ENCODE measurements at regions not wholly inside any gene's neighbourhood (a gene's known extent, or its start where the extent isn't known, plus 50 kb on each side); places are given as distances from the start of the nearest gene placed in this dataset. TPM values are rescaled to one million over a fixed set of nuclear protein-coding genes. Genes with fewer than 3 reads are reported as not detected.

DNA sequence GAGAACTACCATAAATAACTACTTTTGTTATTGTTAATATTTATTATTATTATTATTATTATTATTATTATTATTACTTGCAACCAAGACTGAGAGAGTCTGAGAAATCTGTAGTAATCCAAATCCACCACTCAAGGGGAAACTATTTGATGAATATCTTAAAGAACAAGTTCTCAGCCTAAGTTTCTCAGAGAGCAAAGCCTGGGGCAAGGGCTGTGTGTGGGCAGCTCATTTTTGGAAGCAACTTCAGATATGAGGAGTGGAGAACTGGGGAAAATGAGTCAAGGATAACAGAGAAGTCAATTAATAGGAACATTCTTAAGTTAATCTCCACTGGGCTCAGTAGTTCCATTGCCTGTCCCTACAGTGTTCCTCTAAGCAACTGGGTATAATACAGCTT, 57.1 kb upstream of the KCNJ16 start:
- TF ChIP-seq, protein P1, sequence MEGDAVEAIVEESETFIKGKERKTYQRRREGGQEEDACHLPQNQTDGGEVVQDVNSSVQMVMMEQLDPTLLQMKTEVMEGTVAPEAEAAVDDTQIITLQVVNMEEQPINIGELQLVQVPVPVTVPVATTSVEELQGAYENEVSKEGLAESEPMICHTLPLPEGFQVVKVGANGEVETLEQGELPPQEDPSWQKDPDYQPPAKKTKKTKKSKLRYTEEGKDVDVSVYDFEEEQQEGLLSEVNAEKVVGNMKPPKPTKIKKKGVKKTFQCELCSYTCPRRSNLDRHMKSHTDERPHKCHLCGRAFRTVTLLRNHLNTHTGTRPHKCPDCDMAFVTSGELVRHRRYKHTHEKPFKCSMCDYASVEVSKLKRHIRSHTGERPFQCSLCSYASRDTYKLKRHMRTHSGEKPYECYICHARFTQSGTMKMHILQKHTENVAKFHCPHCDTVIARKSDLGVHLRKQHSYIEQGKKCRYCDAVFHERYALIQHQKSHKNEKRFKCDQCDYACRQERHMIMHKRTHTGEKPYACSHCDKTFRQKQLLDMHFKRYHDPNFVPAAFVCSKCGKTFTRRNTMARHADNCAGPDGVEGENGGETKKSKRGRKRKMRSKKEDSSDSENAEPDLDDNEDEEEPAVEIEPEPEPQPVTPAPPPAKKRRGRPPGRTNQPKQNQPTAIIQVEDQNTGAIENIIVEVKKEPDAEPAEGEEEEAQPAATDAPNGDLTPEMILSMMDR (IDR thresholded peaks at IDR 0.05): no peak
- TF ChIP-seq POLR2A (IDR thresholded peaks at IDR 0.05): no peak
- Histone ChIP-seq H3K36me3 (no peaks in the 10 kb centered on the region), H3K4me1 (no peaks in the 10 kb centered on the region), H3K27ac (no peak overlapping the region), H3K4me3 (no peak overlapping the region), H3K9me3 (no peaks in the 10 kb centered on the region), H3K27me3 (no peaks in the 10 kb centered on the region)
- no peak for DNase-seq
- intact Hi-C loops (cut with DNase I; ENCODE audit: low total_unique reads): no loop called here

DNA sequence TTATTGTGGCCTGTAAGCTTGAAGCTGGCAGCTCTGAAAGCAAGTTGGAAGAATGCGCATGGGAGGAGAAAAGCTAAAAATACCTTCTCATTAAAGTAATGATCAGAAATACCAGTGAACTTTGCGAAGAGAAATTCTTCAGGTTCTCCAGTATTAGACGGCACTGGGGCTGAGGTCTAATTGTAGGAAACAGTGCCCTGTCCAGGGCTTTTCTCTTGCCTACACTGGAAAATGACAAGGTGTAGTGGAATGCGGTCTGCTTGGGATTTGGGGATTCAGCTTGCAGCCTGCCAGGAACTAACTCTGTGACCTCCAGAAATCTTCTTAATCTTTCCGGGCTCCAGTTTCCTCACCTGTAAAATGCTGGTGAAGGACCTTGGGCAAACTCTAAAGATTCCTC, 53.3 kb upstream of the KCNJ16 start:
- Histone ChIP-seq H3K4me1 (no peaks in the 10 kb centered on the region), H3K27me3 (no peaks in the 10 kb centered on the region), H3K9me3 (no peaks in the 10 kb centered on the region), H3K4me3 (no peak overlapping the region), H3K36me3 (no peaks in the 10 kb centered on the region), H3K27ac (no peak overlapping the region)
- TF ChIP-seq POLR2A (IDR thresholded peaks at IDR 0.05): no peak
- TF ChIP-seq, protein P1 (IDR thresholded peaks at IDR 0.05): no peak
- no peak for DNase-seq
- intact Hi-C loops (cut with DNase I; ENCODE audit: low total_unique reads): no loop called here

DNA sequence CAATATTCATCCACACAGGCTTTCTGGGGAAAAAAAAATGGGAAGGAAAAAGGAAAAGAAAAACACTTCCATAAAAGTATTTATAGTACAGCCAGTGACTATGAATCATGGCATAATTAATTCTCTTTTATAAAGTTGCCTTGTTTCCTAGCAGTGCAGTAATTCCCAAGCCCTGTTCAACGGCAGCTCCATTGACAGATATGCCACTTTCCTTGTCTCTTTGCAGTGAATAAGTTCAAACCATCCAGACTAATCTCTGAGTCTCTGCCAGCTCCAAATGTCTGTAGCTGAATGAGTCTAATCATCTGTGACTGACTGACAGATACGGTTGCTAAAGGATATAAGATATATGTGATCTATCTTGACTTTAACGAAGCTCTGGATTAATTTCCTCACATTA, 52.9 kb upstream of the KCNJ16 start:
- DNase-seq: no peak
- H3K4me3 ChIP-seq: no peak overlapping the region
- H3K4me1 ChIP-seq: no peaks in the 10 kb centered on the region
- no peaks in the 10 kb centered on the region for H3K27me3 ChIP-seq
- H3K36me3 ChIP-seq: no peaks in the 10 kb centered on the region
- no peaks in the 10 kb centered on the region for H3K9me3 ChIP-seq
- TF ChIP-seq POLR2A (IDR thresholded peaks at IDR 0.05): no peak
- TF ChIP-seq, protein P1 (IDR thresholded peaks at IDR 0.05): no peak
- intact Hi-C loops (cut with DNase I; ENCODE audit: low total_unique reads): no loop called here
- H3K27ac ChIP-seq: no peak overlapping the region

DNA sequence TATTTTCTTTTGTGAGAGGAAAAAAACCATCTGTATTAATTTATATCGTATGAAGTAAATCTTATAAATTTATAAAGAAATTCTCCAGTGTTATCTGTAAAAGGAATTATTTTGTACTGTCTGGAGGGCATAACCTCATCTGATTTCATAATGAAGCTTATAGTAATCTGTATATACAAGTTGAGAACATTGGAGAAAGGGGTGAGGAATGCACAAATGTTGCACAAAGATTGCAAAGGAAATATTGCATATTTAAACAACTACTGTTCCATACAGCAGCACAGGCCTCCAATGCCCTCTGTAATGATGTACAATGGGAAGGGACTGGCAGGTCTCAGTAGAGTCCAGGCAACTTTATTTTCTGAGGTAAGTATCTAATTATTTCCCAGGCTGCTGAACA, 50.8 kb upstream of the KCNJ16 start:
- Histone ChIP-seq H3K4me3 (no peak overlapping the region), H3K27me3 (no peaks in the 10 kb centered on the region), H3K36me3 (no peaks in the 10 kb centered on the region), H3K27ac (no peak overlapping the region), H3K4me1 (no peaks in the 10 kb centered on the region), H3K9me3 (no peaks in the 10 kb centered on the region)
- no peak for TF ChIP-seq POLR2A (IDR thresholded peaks at IDR 0.05)
- TF ChIP-seq, protein P1 (IDR thresholded peaks at IDR 0.05): no peak
- no peak for DNase-seq
- intact Hi-C loops (cut with DNase I; ENCODE audit: low total_unique reads): no loop called here

Small RNA genes in the stretch of these regions (small RNA-seq; reads per million reads assigned to genes)
- gene AC002545.1 (not detected), gene RF00019 (not detected)
